Fibroblast of pulmonary artery (primary cell): ENCODE measurements at regions not wholly inside any gene's neighbourhood (a gene's known extent, or its start where the extent isn't known, plus 50 kb on each side); places are given as distances from the start of the nearest gene placed in this dataset.
A peak's percentile ranks its signal among the peaks of the same experiment; 100 is the strongest.

Experiments used
- DNase-seq: peaks from one replicate; pipeline ENCODE4 v3.0.0-alpha.2; 2010; ENCODE audit warnings: low read depth
- H3K4me3 ChIP-seq: replicated peaks from 2 replicates; pipeline ENCODE4 v1.5.1; 2011; ENCODE audit warnings: low read depth, mild to moderate bottlenecking, control low read depth, low read length, moderate library complexity
- TF ChIP-seq, protein P1 (sequence below): IDR thresholded peaks from 2 replicates; pipeline ENCODE4 v1.5.1; 2011; ENCODE audit warnings: mild to moderate bottlenecking, control low read depth, low read length, inconsistent platforms; ENCODE audit errors: missing control alignments

- DNase-seq, result peak; percentile 99
- TF ChIP-seq, protein P1, sequence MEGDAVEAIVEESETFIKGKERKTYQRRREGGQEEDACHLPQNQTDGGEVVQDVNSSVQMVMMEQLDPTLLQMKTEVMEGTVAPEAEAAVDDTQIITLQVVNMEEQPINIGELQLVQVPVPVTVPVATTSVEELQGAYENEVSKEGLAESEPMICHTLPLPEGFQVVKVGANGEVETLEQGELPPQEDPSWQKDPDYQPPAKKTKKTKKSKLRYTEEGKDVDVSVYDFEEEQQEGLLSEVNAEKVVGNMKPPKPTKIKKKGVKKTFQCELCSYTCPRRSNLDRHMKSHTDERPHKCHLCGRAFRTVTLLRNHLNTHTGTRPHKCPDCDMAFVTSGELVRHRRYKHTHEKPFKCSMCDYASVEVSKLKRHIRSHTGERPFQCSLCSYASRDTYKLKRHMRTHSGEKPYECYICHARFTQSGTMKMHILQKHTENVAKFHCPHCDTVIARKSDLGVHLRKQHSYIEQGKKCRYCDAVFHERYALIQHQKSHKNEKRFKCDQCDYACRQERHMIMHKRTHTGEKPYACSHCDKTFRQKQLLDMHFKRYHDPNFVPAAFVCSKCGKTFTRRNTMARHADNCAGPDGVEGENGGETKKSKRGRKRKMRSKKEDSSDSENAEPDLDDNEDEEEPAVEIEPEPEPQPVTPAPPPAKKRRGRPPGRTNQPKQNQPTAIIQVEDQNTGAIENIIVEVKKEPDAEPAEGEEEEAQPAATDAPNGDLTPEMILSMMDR, result no peak
- no peak overlapping the region for H3K4me3 ChIP-seq
Observed at GRCh38 chr13:40401911-40402776, 264.3 kb downstream of the FOXO1 start.

DNA sequence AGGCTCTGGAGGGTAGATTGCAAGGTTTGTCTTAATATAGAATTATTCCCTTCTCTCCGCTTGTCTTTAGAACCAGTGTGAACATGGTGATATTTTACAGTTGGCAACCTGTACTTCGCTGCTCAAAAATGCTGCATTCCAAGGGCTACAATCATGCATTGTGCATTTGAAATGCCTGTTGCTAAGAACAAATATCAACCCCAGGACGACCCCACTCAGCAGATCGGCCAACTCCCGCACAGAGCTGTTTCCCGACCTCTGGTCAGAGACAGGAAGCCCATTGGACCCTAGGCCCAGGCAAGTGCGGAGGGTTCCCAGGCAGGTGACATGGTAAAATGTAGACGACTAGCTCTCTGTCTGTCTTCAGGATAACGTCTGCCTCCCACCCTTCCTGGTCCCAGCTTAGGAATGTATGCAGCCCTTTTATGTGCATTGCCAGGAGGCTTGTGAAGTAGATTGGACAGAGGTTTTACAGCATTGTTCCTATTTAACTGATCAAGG is 263.5 kb downstream of the FOXO1 start:
- DNase-seq, result peak; percentile 90
- TF ChIP-seq, protein P1, result no peak
- H3K4me3 ChIP-seq, result no peak overlapping the region

- H3K4me3 ChIP-seq, result no peak overlapping the region
- TF ChIP-seq, protein P1, result no peak
- DNase-seq, result no peak
Observed at GRCh38 chr13:40403509-40404241, 262.8 kb downstream of the FOXO1 start.

DNA sequence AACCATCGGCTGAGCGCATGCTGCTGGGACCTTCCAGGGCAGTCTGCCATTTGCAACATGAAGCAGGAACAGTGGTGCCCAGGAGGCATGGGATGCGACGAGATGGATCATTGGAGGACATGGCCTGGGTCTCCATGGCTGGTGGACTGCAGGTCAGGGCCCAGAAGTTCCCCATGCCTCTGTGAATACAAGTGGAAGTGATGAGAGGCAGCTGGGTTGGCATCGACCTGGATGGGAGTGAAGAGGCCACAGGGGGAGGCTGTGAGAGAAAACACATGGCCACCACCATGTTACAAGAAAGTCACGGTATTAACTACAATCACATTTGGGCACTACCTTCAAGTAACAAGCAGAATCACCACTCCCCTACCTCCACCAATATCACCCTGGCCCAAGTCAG is 262.0 kb downstream of the FOXO1 start:
- H3K4me3 ChIP-seq, result no peak overlapping the region
- TF ChIP-seq, protein P1, result no peak
- DNase-seq, result no peak

DNA sequence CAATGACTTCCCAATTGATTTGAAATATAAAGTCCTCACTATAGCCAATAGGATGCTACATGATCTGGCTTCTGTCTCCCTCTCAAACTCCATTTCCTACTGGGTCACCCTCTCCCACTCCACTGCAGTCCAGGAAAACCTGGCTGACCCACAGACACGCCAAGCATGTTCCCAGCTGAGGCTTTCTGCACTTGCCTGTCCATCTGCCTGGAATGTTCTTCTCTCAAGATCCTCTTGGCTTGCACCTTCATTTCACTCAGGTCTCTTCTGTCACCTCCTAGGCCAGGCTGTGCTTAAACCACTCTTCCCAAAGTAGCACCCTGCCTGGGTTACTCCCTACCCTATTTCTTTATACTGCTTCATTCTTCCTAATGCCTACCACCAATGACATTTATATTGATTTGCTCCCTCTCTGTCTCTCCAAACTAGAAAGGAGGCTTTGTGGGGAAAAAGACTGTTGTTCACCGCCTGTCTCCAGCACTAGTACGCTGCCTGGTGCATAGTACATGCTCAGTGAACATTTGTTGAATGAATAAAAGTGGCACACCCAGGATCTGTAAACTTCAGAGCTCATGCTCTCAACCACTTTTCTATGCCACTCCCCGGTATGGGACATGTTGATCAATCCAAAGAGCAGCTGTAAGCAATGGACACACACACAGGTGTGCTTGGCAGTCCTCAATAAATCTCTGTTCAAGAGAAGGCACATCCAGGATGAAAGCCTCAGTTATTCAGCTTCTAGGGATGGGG is 261.3 kb downstream of the FOXO1 start:
- DNase-seq, result no peak
- no peak overlapping the region for H3K4me3 ChIP-seq
- TF ChIP-seq, protein P1, result no peak

- no peak overlapping the region for H3K4me3 ChIP-seq
- TF ChIP-seq, protein P1, result no peak
- DNase-seq, result peak; percentile 93
Observed at GRCh38 chr13:40406405-40407120, 259.9 kb downstream of the FOXO1 start.
